Ovary (tissue), 3 donors: ENCODE measurements at regions not wholly inside any gene's neighbourhood (a gene's known extent, or its start where the extent isn't known, plus 50 kb on each side); places are given as distances from the start of the nearest gene placed in this dataset.

Experiments
- CTCF ChIP-seq, 3 donors: fragments of 450-650 bp in 2 of 3; fragments of 200-600 bp in 1 of 3; IDR thresholded peaks; one replicate each; pipeline versions ENCODE4 v1.5.1 to v1.8.0; 2016 to 2022; ENCODE audit warnings: antibody characterized with exemption in 3 of 3, mild to moderate bottlenecking in 1 of 3
- POLR2A ChIP-seq: fragments of 450-650 bp; IDR thresholded peaks from one replicate; pipeline ENCODE4 v1.6.1; 2017; ENCODE audit warnings: antibody characterized with exemption, mild to moderate bottlenecking, moderate library complexity
- donor health status: DM: no; HTN: no; CAD: no.

- TF ChIP-seq CTCF (IDR thresholded peaks at IDR 0.05) = no peak
- no peak for TF ChIP-seq POLR2A
Measured at GRCh38 chr12:107478881-107479280, 206.7 kb upstream of the PWP1 start.
